ENCODE measurements at regions not wholly inside any gene's neighbourhood (a gene's known extent, or its start where the extent isn't known, plus 50 kb on each side); places are given as distances from the start of the nearest gene placed in this dataset.

DNA sequence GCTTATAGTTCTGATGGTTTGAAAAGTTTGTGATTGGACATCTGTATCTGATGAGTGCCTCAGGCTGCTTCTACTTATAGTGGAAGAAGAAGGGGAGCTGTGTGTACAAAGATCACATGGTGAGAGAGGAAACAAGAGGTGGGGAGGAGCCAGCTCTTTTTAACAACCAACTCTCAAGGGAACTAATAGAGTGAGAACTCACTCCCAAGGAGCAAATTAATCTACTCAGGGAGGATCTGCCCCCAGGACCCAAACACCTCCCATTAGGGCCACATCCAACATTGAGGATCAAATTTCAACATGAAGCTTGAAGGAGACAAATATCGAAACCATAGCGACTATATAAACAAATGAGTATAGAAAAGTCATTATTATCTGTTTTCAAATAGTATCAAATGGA, 64.7 kb upstream of the PRLR start:
- TF ChIP-seq EZH2 (IDR thresholded peaks at IDR 0.05) (no peak), FOXP2 (optimal IDR thresholded peaks at IDR 0.05; ENCODE audit: control extremely low read depth, extremely low read length, insufficient read depth) (no peak)
